Suprapubic skin (tissue), 4 donors: ENCODE measurements at regions not wholly inside any gene's neighbourhood (a gene's known extent, or its start where the extent isn't known, plus 50 kb on each side); places are given as distances from the start of the nearest gene placed in this dataset.

Experiments used
- EP300 ChIP-seq: sonication (generic); formaldehyde crosslinking; IDR thresholded peaks from one replicate; pipeline ENCODE4 v1.6.1; 2017; ENCODE audit warnings: antibody characterized with exemption
- POLR2A ChIP-seq, 2 donors: fragments of 450-650 bp; IDR thresholded peaks; one replicate each; pipeline ENCODE4 v1.6.1; 2017; ENCODE audit warnings: antibody characterized with exemption in 2 of 2, mild to moderate bottlenecking in 2 of 2, moderate library complexity in 2 of 2
- POLR2AphosphoS5 ChIP-seq, 3 donors: sonication (generic); formaldehyde crosslinking; IDR thresholded peaks; one replicate each; pipeline ENCODE4 v1.6.1; 2017; ENCODE audit warnings: antibody characterized with exemption in 3 of 3
- TF ChIP-seq, protein P1 (sequence below), 2 donors: fragments of 200-600 bp in 1 of 2; fragments of 450-650 bp in 1 of 2; sonication (generic) in 1 of 2; IDR thresholded peaks; one replicate each; pipeline ENCODE4 v1.5.1; 2016 to 2019; ENCODE audit warnings: antibody characterized with exemption in 2 of 2, mild to moderate bottlenecking in 1 of 2, moderate library complexity in 1 of 2

DNA sequence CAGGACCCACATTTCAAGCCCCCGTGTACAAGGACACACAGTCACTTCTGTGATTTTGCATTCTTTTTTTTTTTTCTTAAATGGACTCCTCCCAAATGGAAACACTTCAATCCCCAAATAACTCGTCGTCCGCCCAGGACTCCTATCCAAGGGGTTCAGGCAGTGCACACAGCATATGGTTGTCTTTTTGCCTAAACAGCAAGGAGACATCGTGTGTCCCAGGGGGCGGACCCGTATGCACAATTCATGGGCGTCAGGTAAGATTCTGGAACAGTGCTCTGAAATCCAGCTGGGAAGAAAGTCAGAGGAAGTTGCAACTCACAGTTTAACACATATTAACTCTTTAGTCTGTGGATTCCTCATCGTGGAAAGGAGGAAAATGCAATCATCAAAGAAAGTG is 231.3 kb downstream of the SHOX start:
- TF ChIP-seq, protein P1, sequence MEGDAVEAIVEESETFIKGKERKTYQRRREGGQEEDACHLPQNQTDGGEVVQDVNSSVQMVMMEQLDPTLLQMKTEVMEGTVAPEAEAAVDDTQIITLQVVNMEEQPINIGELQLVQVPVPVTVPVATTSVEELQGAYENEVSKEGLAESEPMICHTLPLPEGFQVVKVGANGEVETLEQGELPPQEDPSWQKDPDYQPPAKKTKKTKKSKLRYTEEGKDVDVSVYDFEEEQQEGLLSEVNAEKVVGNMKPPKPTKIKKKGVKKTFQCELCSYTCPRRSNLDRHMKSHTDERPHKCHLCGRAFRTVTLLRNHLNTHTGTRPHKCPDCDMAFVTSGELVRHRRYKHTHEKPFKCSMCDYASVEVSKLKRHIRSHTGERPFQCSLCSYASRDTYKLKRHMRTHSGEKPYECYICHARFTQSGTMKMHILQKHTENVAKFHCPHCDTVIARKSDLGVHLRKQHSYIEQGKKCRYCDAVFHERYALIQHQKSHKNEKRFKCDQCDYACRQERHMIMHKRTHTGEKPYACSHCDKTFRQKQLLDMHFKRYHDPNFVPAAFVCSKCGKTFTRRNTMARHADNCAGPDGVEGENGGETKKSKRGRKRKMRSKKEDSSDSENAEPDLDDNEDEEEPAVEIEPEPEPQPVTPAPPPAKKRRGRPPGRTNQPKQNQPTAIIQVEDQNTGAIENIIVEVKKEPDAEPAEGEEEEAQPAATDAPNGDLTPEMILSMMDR (IDR thresholded peaks at IDR 0.05): no peak
- TF ChIP-seq POLR2A (IDR thresholded peaks at IDR 0.05) (no peak), EP300 (no peak), POLR2AphosphoS5 (IDR thresholded peaks at IDR 0.05) (no peak)
